ENCODE measurements at regions not wholly inside any gene's neighbourhood (a gene's known extent, or its start where the extent isn't known, plus 50 kb on each side); places are given as distances from the start of the nearest gene placed in this dataset.

GRCh38 chr12:92991134-92991533 is 62.0 kb upstream of the EEA1 start:
- peaks cover 13% of the 10 kb centered on the region for H3K9me3 ChIP-seq (ENCODE audit: low read length)
- H3K79me2 ChIP-seq (ENCODE audit: insufficient read depth, low read depth, low read length), result no peaks in the 10 kb centered on the region
- no peak overlapping the region for H2AFZ ChIP-seq (ENCODE audit: low read length)
- peaks cover 65% of the 10 kb centered on the region for H3K4me1 ChIP-seq (ENCODE audit: insufficient read depth, low read length, poor library complexity, severe bottlenecking)
- intact Hi-C loops (cut with micrococcal nuclease; ENCODE audit: unreplicated experiment), result no loop called here
- no peaks in the 10 kb centered on the region for H3K9me2 ChIP-seq (ENCODE audit: insufficient read depth, low read length)
- H3K4me2 ChIP-seq (ENCODE audit: low read length), result no peak overlapping the region
- no peak for DNase-seq (ENCODE audit: low spot score)
- BruUV-seq (replicated peaks), result no TSS peak
- no peaks in the 10 kb centered on the region; the same call in 1 of the 2 replicates for H3K36me3 ChIP-seq (ENCODE audit: insufficient read depth, low read length)
- no peak overlapping the region for H3K4me3 ChIP-seq (ENCODE audit: low read depth, low read length, poor library complexity, severe bottlenecking)
- CTCF ChIA-PET (ENCODE audit: unreplicated experiment), result no interaction called here
- no peaks in the 10 kb centered on the region for H4K20me1 ChIP-seq (ENCODE audit: insufficient read depth, low read length)
- no peak overlapping the region for H3K27ac ChIP-seq (ENCODE audit: low read depth, low read length, poor library complexity, severe bottlenecking)
- no peak for TF ChIP-seq EZH2phosphoT487 (IDR thresholded peaks at IDR 0.05; ENCODE audit: borderline replicate concordance, low read depth, low read length)
- TF ChIP-seq CTCF (conservative IDR thresholded peaks at IDR 0.05; ENCODE audit: low read length), result no peak
- POLR2A ChIA-PET, result interaction anchor here (0.6 to 1.9 kb wide), 6 partner anchors 11 to 617 kb away, joined by 3 to 5 read pairs (median 4); no protein-coding TSS in a partner anchor

- ChIA-PET CTCF (ENCODE audit: unreplicated experiment) (no interaction called here), POLR2A (interaction anchor here (0.7 to 1.9 kb wide), 6 partner anchors 11 to 440 kb away, joined by 3 to 5 read pairs (median 4); no protein-coding TSS in a partner anchor)
- H3K4me1 ChIP-seq (ENCODE audit: insufficient read depth, low read length, poor library complexity, severe bottlenecking), result peaks cover 67% of the 10 kb centered on the region
These were observed 62.9 kb upstream of the EEA1 start for GRCh38 chr12:92992041-92992440.

More at GRCh38 chr12:92992041-92992440, 62.9 kb upstream of the EEA1 start:
- Histone ChIP-seq H3K79me2 (ENCODE audit: insufficient read depth, low read depth, low read length) (no peaks in the 10 kb centered on the region), H2AFZ (ENCODE audit: low read length) (no peak overlapping the region), H3K4me3 (ENCODE audit: low read depth, low read length, poor library complexity, severe bottlenecking) (no peak overlapping the region), H3K9me2 (ENCODE audit: insufficient read depth, low read length) (no peaks in the 10 kb centered on the region), H4K20me1 (ENCODE audit: insufficient read depth, low read length) (no peaks in the 10 kb centered on the region), H3K27ac (ENCODE audit: low read depth, low read length, poor library complexity, severe bottlenecking) (no peak overlapping the region), H3K36me3 (ENCODE audit: insufficient read depth, low read length) (no peaks in the 10 kb centered on the region; the same call in 1 of the 2 replicates), H3K9me3 (ENCODE audit: low read length) (peaks cover 13% of the 10 kb centered on the region), H3K4me2 (ENCODE audit: low read length) (no peak overlapping the region)
- no TSS peak for BruUV-seq (replicated peaks)
- intact Hi-C loops (cut with micrococcal nuclease; ENCODE audit: unreplicated experiment), result no loop called here
- TF ChIP-seq CTCF (conservative IDR thresholded peaks at IDR 0.05; ENCODE audit: low read length) (no peak), EZH2phosphoT487 (IDR thresholded peaks at IDR 0.05; ENCODE audit: borderline replicate concordance, low read depth, low read length) (no peak)
- no peak for DNase-seq (ENCODE audit: low spot score)

Data from OCI-LY7 (cell line).